Stomach (tissue), 8 donors: ENCODE measurements at regions not wholly inside any gene's neighbourhood (a gene's known extent, or its start where the extent isn't known, plus 50 kb on each side); places are given as distances from the start of the nearest gene placed in this dataset.

Source experiments
- DNase-seq, 2 donors: peaks; one replicate each; pipeline versions ENCODE4 v3.0.0 to v3.0.0-alpha.2; 2013 to 2019
- H3K27ac ChIP-seq, 5 donors: fragments of 200-600 bp in 4 of 5; sonication (generic) in 4 of 5; one replicate each; pipeline ENCODE4 v1.5.1; 2013 to 2019; ENCODE audit warnings: mild to moderate bottlenecking in 1 of 5, moderate library complexity in 1 of 5
- H3K27me3 ChIP-seq, 3 donors: fragments of 200-600 bp; sonication (generic); one replicate each; pipeline ENCODE4 v1.5.1; 2017 to 2019; ENCODE audit warnings: mixed run types in 1 of 3
- H3K36me3 ChIP-seq, 4 donors: fragments of 200-600 bp; sonication (generic); 1 replicate in 3 of 4; 2 replicates in 1 of 4; pipeline ENCODE4 v1.5.1; 2016 to 2019
- H3K4me1 ChIP-seq, 4 donors: fragments of 200-600 bp; sonication (generic); one replicate each; pipeline ENCODE4 v1.5.1; 2016 to 2019
- H3K4me3 ChIP-seq, 4 donors: fragments of 200-600 bp; sonication (generic) in 3 of 4; one replicate each; pipeline ENCODE4 v1.5.1; 2016 to 2019; ENCODE audit warnings: mild to moderate bottlenecking in 1 of 4
- H3K9me3 ChIP-seq, 4 donors: fragments of 200-600 bp; sonication (generic); one replicate each; pipeline ENCODE4 v1.5.1; 2016 to 2019
- CTCF ChIP-seq, 7 experiments: fragments of 450-650 bp in 4 of 7; fragments of 200-600 bp in 3 of 7; sonication (generic) in 3 of 7; IDR thresholded peaks; one replicate each; pipeline ENCODE4 v1.5.1; 2016 to 2019; ENCODE audit warnings: antibody characterized with exemption in 7 of 7, control low read depth in 2 of 7, mild to moderate bottlenecking in 1 of 7
- EP300 ChIP-seq: sonication (generic); formaldehyde crosslinking; IDR thresholded peaks from one replicate; pipeline ENCODE4 v1.6.1; 2017; ENCODE audit warnings: antibody characterized with exemption
- POLR2A ChIP-seq, 4 donors: fragments of 450-650 bp; IDR thresholded peaks; one replicate each; pipeline ENCODE4 v1.6.1; 2016; ENCODE audit warnings: antibody characterized with exemption in 4 of 4, control low read depth in 2 of 4, mild to moderate bottlenecking in 1 of 4, moderate library complexity in 1 of 4
- POLR2AphosphoS5 ChIP-seq, 3 donors: sonication (generic); formaldehyde crosslinking; IDR thresholded peaks; one replicate each; pipeline ENCODE4 v1.6.1; 2016; ENCODE audit warnings: antibody characterized with exemption in 3 of 3
- WGBS, 5 donors: extraction: QIAGEN DNeasy Blood & Tissue Kit in 3 of 5; methylation state at CpG; one replicate each; pipeline versions ENCODE4 v1.1.5 to v1.1.7; 2013 to 2018; 5-methylcytosine and 5-hydroxymethylcytosine counted together
- intact Hi-C: fragments of 100-400 bp; cut with DNase I; formaldehyde crosslinking; loops from one replicate; pipeline ENCODE4 v1.15.1; 2023; ENCODE audit warnings: low total_unique reads
- donor health status: healthy with polysubstance abuse.
- donor health status: Bipolar disorder and iron deficiency.
- donor health status: healthy.

- no peak overlapping the region for H3K27ac ChIP-seq
- H3K9me3 ChIP-seq = no peaks in the 10 kb centered on the region
- H3K36me3 ChIP-seq = no peaks in the 10 kb centered on the region
- intact Hi-C loops = no loop called here
- no peaks in the 10 kb centered on the region for H3K27me3 ChIP-seq
- no peak overlapping the region for H3K4me3 ChIP-seq
- H3K4me1 ChIP-seq = no peaks in the 10 kb centered on the region
- no peak for TF ChIP-seq CTCF (IDR thresholded peaks at IDR 0.05)
- TF ChIP-seq POLR2A (IDR thresholded peaks at IDR 0.05) = no peak
- no peak for TF ChIP-seq POLR2AphosphoS5 (IDR thresholded peaks at IDR 0.05)
- TF ChIP-seq EP300 = no peak
- WGBS, 5 donors = 42 to 83% (median 65%) methylated on average over 1 of the region's 1 CpG
- DNase-seq = no peak
Observed at GRCh38 chr14:26379951-26380350, 217.9 kb downstream of the NOVA1 start.

- H3K9me3 ChIP-seq = no peaks in the 10 kb centered on the region
- DNase-seq = no peak
- WGBS, 5 donors = 64 to 80% (median 69%) methylated on average over 5 of the region's 5 CpGs
- H3K36me3 ChIP-seq = no peaks in the 10 kb centered on the region
- H3K4me3 ChIP-seq = no peak overlapping the region
- TF ChIP-seq CTCF (IDR thresholded peaks at IDR 0.05) (no peak), POLR2A (IDR thresholded peaks at IDR 0.05) (no peak), POLR2AphosphoS5 (IDR thresholded peaks at IDR 0.05) (no peak), EP300 (no peak)
- no peaks in the 10 kb centered on the region for H3K4me1 ChIP-seq
- H3K27ac ChIP-seq = no peak overlapping the region
- no peaks in the 10 kb centered on the region for H3K27me3 ChIP-seq
- intact Hi-C loops = no loop called here
Observed at GRCh38 chr14:26377150-26377549, 220.7 kb downstream of the NOVA1 start.

GRCh38 chr14:26370115-26370514 is 227.7 kb downstream of the NOVA1 start:
- no peak overlapping the region for H3K4me3 ChIP-seq
- no peaks in the 10 kb centered on the region for H3K27me3 ChIP-seq
- intact Hi-C loops = no loop called here
- no peaks in the 10 kb centered on the region for H3K9me3 ChIP-seq
- H3K4me1 ChIP-seq = peaks cover 0 to 10% (median 4%) of the 10 kb centered on the region in 4 donors
- WGBS, 5 donors = 24 to 40% (median 36%) methylated on average over 3 of the region's 3 CpGs
- no peak overlapping the region for H3K27ac ChIP-seq
- TF ChIP-seq CTCF (IDR thresholded peaks at IDR 0.05) = no peak
- no peak for TF ChIP-seq POLR2AphosphoS5 (IDR thresholded peaks at IDR 0.05)
- TF ChIP-seq EP300 = no peak
- TF ChIP-seq POLR2A (IDR thresholded peaks at IDR 0.05) = no peak
- H3K36me3 ChIP-seq = no peaks in the 10 kb centered on the region
- peak in 1 of 2 donors; percentile 83 for DNase-seq

GRCh38 chr14:26363689-26364088 is 234.1 kb downstream of the NOVA1 start:
- no peak overlapping the region for H3K27ac ChIP-seq
- intact Hi-C loops = no loop called here
- TF ChIP-seq POLR2AphosphoS5 (IDR thresholded peaks at IDR 0.05) (no peak), POLR2A (IDR thresholded peaks at IDR 0.05) (no peak), CTCF (IDR thresholded peaks at IDR 0.05) (no peak), EP300 (no peak)
- no peak for DNase-seq
- H3K4me3 ChIP-seq = no peak overlapping the region
- no peaks in the 10 kb centered on the region for H3K4me1 ChIP-seq
- no peaks in the 10 kb centered on the region for H3K36me3 ChIP-seq
- H3K27me3 ChIP-seq = no peaks in the 10 kb centered on the region
- no peaks in the 10 kb centered on the region for H3K9me3 ChIP-seq
